ENCODE measurements at regions not wholly inside any gene's neighbourhood (a gene's known extent, or its start where the extent isn't known, plus 50 kb on each side); places are given as distances from the start of the nearest gene placed in this dataset.
A peak's percentile ranks its signal among the peaks of the same experiment; 100 is the strongest.
"Not testable (repeated sequence)": the region's sequence is repeated elsewhere in the genome, so short reads cannot be mapped to it uniquely, and the experiment has no call there.

- H3K27me3 ChIP-seq (ENCODE audit: insufficient read depth, low read length), result no peaks in the 10 kb centered on the region
- intact Hi-C loops (cut with micrococcal nuclease), result no loop called here
- no peak overlapping the region for H3K4me3 ChIP-seq (ENCODE audit: low read length in 2 of 2)
- Mint-ChIP-seq H3K36me3 (no peaks in the 10 kb centered on the region), H3K4me3 (no peak overlapping the region), H3K27me3 (peaks cover 22 to 27% of the 10 kb centered on the region in 2 donors), H3K4me1 (peaks cover 0 to 3% (median under 1%) of the 10 kb centered on the region in 4 donors), H3K9me3 (no peaks in the 10 kb centered on the region), H3K27ac (no peak overlapping the region)
- POLR2A ChIA-PET (ENCODE audit: partially characterized antibody), result no interaction called here
- DNase-seq, result peak in 1 of 5 donors; percentile 2
- H3K36me3 ChIP-seq (ENCODE audit: insufficient read depth, low read length), result no peaks in the 10 kb centered on the region
- CTCF ChIA-PET (ENCODE audit: partially characterized antibody), result interaction anchor here (2.1 kb wide), 1 partner anchor 31 kb away, joined by 5 read pairs; no protein-coding TSS in a partner anchor
- H3K27ac ChIP-seq (ENCODE audit: low read depth, low read length), result no peak overlapping the region
- H3K4me1 ChIP-seq (ENCODE audit: insufficient read depth, low read length), result no peaks in the 10 kb centered on the region
- no peaks in the 10 kb centered on the region for H3K9me3 ChIP-seq (ENCODE audit: control insufficient read depth in 1 of 2, low read length in 2 of 2)
Observed at GRCh38 chr7:127478024-127478355, 85.5 kb upstream of the ZNF800 start.

GRCh38 chr7:127477295-127478023 is 85.0 kb upstream of the ZNF800 start:
- H3K27me3 Mint-ChIP-seq, result peaks cover 22 to 28% of the 10 kb centered on the region in 2 donors

GRCh38 chr7:127476618-127477017 is 84.1 kb upstream of the ZNF800 start:
- H3K4me1 Mint-ChIP-seq, result peaks cover 0 to 3% (median under 1%) of the 10 kb centered on the region in 4 donors
- no peaks in the 10 kb centered on the region for H3K36me3 Mint-ChIP-seq
- Histone ChIP-seq H3K4me3 (ENCODE audit: low read length in 2 of 2) (no peak overlapping the region), H3K36me3 (ENCODE audit: insufficient read depth, low read length) (no peaks in the 10 kb centered on the region), H3K27ac (ENCODE audit: low read depth, low read length) (no peak overlapping the region), H3K27me3 (ENCODE audit: insufficient read depth, low read length) (no peaks in the 10 kb centered on the region), H3K4me1 (ENCODE audit: insufficient read depth, low read length) (no peaks in the 10 kb centered on the region), H3K9me3 (ENCODE audit: control insufficient read depth in 1 of 2, low read length in 2 of 2) (no peaks in the 10 kb centered on the region)
- POLR2A ChIA-PET (ENCODE audit: partially characterized antibody), result no interaction called here
- no peaks in the 10 kb centered on the region for H3K9me3 Mint-ChIP-seq
- CTCF ChIA-PET (ENCODE audit: partially characterized antibody), result interaction anchor here (2.1 kb wide), 1 partner anchor 30 kb away, joined by 5 read pairs; no protein-coding TSS in a partner anchor
- intact Hi-C loops (cut with micrococcal nuclease), result no loop called here
- H3K4me3 Mint-ChIP-seq, result no peak overlapping the region
- no peak overlapping the region for H3K27ac Mint-ChIP-seq
- peaks cover 22 to 27% of the 10 kb centered on the region in 2 donors for H3K27me3 Mint-ChIP-seq
- DNase-seq, result no peak

More at GRCh38 chr7:127477295-127478023, 85.0 kb upstream of the ZNF800 start:
- DNase-seq, result no peak
- Mint-ChIP-seq H3K27ac (no peak overlapping the region), H3K36me3 (no peaks in the 10 kb centered on the region), H3K4me3 (no peak overlapping the region), H3K4me1 (peaks cover 0 to 3% (median under 1%) of the 10 kb centered on the region in 4 donors), H3K9me3 (no peaks in the 10 kb centered on the region)
- Histone ChIP-seq H3K36me3 (ENCODE audit: insufficient read depth, low read length) (no peaks in the 10 kb centered on the region), H3K27me3 (ENCODE audit: insufficient read depth, low read length) (no peaks in the 10 kb centered on the region), H3K4me3 (ENCODE audit: low read length in 2 of 2) (no peak overlapping the region), H3K4me1 (ENCODE audit: insufficient read depth, low read length) (no peaks in the 10 kb centered on the region), H3K9me3 (ENCODE audit: control insufficient read depth in 1 of 2, low read length in 2 of 2) (no peaks in the 10 kb centered on the region), H3K27ac (ENCODE audit: low read depth, low read length) (no peak overlapping the region)
- CTCF ChIA-PET (ENCODE audit: partially characterized antibody), result interaction anchor here (2.1 kb wide), 1 partner anchor 31 kb away, joined by 5 read pairs; no protein-coding TSS in a partner anchor
- POLR2A ChIA-PET (ENCODE audit: partially characterized antibody), result no interaction called here
- intact Hi-C loops (cut with micrococcal nuclease), result no loop called here

- POLR2A ChIA-PET (ENCODE audit: partially characterized antibody), result no interaction called here
Observed at GRCh38 chr7:127474457-127474856, 81.9 kb upstream of the ZNF800 start.

GRCh38 chr7:127473409-127473808 is 80.9 kb upstream of the ZNF800 start:
- Histone ChIP-seq H3K36me3 (ENCODE audit: insufficient read depth, low read length) (no peaks in the 10 kb centered on the region), H3K27me3 (ENCODE audit: insufficient read depth, low read length) (no peaks in the 10 kb centered on the region), H3K9me3 (ENCODE audit: control insufficient read depth in 1 of 2, low read length in 2 of 2) (no peaks in the 10 kb centered on the region), H3K4me3 (ENCODE audit: low read length in 2 of 2) (no peak overlapping the region), H3K4me1 (ENCODE audit: insufficient read depth, low read length) (no peaks in the 10 kb centered on the region), H3K27ac (ENCODE audit: low read depth, low read length) (no peak overlapping the region)
- H3K27ac Mint-ChIP-seq, result no peak overlapping the region
- H3K9me3 Mint-ChIP-seq, result no peaks in the 10 kb centered on the region
- intact Hi-C loops (cut with micrococcal nuclease), result no loop called here
- peaks cover 0 to 3% (median under 1%) of the 10 kb centered on the region in 4 donors for H3K4me1 Mint-ChIP-seq
- peaks cover 19 to 20% of the 10 kb centered on the region in 2 donors for H3K27me3 Mint-ChIP-seq
- no peaks in the 10 kb centered on the region for H3K36me3 Mint-ChIP-seq
- H3K4me3 Mint-ChIP-seq, result no peak overlapping the region
- ChIA-PET CTCF (ENCODE audit: partially characterized antibody) (no interaction called here), POLR2A (ENCODE audit: partially characterized antibody) (no interaction called here)
- DNase-seq, result no peak

More at GRCh38 chr7:127474457-127474856, 81.9 kb upstream of the ZNF800 start:
- Mint-ChIP-seq H3K27me3 (peaks cover 27 to 29% of the 10 kb centered on the region in 2 donors), H3K36me3 (no peaks in the 10 kb centered on the region), H3K27ac (no peak overlapping the region), H3K4me1 (peaks cover 0 to 3% (median under 1%) of the 10 kb centered on the region in 4 donors), H3K4me3 (no peak overlapping the region), H3K9me3 (no peaks in the 10 kb centered on the region)
- Histone ChIP-seq H3K4me1 (ENCODE audit: insufficient read depth, low read length) (no peaks in the 10 kb centered on the region), H3K4me3 (ENCODE audit: low read length in 2 of 2) (no peak overlapping the region), H3K9me3 (ENCODE audit: control insufficient read depth in 1 of 2, low read length in 2 of 2) (no peaks in the 10 kb centered on the region), H3K36me3 (ENCODE audit: insufficient read depth, low read length) (no peaks in the 10 kb centered on the region), H3K27me3 (ENCODE audit: insufficient read depth, low read length) (no peaks in the 10 kb centered on the region), H3K27ac (ENCODE audit: low read depth, low read length) (no peak overlapping the region)
- DNase-seq, result no peak
- intact Hi-C loops (cut with micrococcal nuclease), result no loop called here
- CTCF ChIA-PET (ENCODE audit: partially characterized antibody), result no interaction called here

GRCh38 chr7:127460077-127460476 is 67.6 kb upstream of the ZNF800 start:
- H3K4me3 ChIP-seq (ENCODE audit: low read length in 2 of 2), result no peak overlapping the region
- ChIA-PET POLR2A (ENCODE audit: partially characterized antibody) (no interaction called here), CTCF (ENCODE audit: partially characterized antibody) (interaction anchor here (1.1 kb wide), 1 partner anchor 112 kb away, joined by 3 read pairs; no protein-coding TSS in a partner anchor)
- Mint-ChIP-seq H3K27me3 (peaks cover 0 to 2% of the 10 kb centered on the region in 2 donors), H3K4me1 (no peaks in the 10 kb centered on the region), H3K36me3 (peaks cover 1 to 6% of the 10 kb centered on the region in 2 donors), H3K27ac (no peak overlapping the region), H3K9me3 (peaks cover 4 to 30% (median 12%) of the 10 kb centered on the region in 8 donors), H3K4me3 (no peak overlapping the region)
- no peaks in the 10 kb centered on the region for H3K36me3 ChIP-seq (ENCODE audit: insufficient read depth, low read length)
- intact Hi-C loops (cut with micrococcal nuclease), result no loop called here
- no peaks in the 10 kb centered on the region for H3K4me1 ChIP-seq (ENCODE audit: insufficient read depth, low read length)
- no peaks in the 10 kb centered on the region for H3K27me3 ChIP-seq (ENCODE audit: insufficient read depth, low read length)
- no peak for DNase-seq
- no peaks in the 10 kb centered on the region for H3K9me3 ChIP-seq (ENCODE audit: control insufficient read depth in 1 of 2, low read length in 2 of 2)
- no peak overlapping the region for H3K27ac ChIP-seq (ENCODE audit: low read depth, low read length)

GRCh38 chr7:127451258-127451657 is 58.8 kb upstream of the ZNF800 start:
- H3K27ac ChIP-seq (ENCODE audit: low read depth, low read length); intact Hi-C loops (cut with micrococcal nuclease); H3K36me3 ChIP-seq (ENCODE audit: insufficient read depth, low read length); POLR2A ChIA-PET (ENCODE audit: partially characterized antibody); H3K9me3 ChIP-seq (ENCODE audit: control insufficient read depth in 1 of 2, low read length in 2 of 2); H3K27me3 ChIP-seq (ENCODE audit: insufficient read depth, low read length); H3K36me3 Mint-ChIP-seq; H3K4me3 ChIP-seq (ENCODE audit: low read length in 2 of 2): not testable (repeated sequence)
- H3K27me3 Mint-ChIP-seq, result peaks cover 10 to 14% of the 10 kb centered on the region in 2 donors
- peaks cover 0 to 25% (median 13%) of the 10 kb centered on the region in 8 donors for H3K9me3 Mint-ChIP-seq
- CTCF ChIA-PET (ENCODE audit: partially characterized antibody), result interaction anchor here (1.1 to 1.9 kb wide), 3 partner anchors 59 to 110 kb away, joined by 3 to 6 read pairs (median 4); partner anchors contain the start of gene ZNF800
- peak overlapping the region in 5 of 8 donors; percentile 9 to 69 (median 23) for H3K4me3 Mint-ChIP-seq
- peak overlapping the region in 1 of 7 donors; percentile 14 for H3K27ac Mint-ChIP-seq
- H3K4me1 ChIP-seq (ENCODE audit: insufficient read depth, low read length), result peaks cover 17% of the 10 kb centered on the region
- peaks cover 9 to 18% (median 15%) of the 10 kb centered on the region in 4 donors for H3K4me1 Mint-ChIP-seq
- DNase-seq, result peak in 4 of 5 donors; percentile 9 to 26 (median 17)
